ENCODE measurements at regions not wholly inside any gene's neighbourhood (a gene's known extent, or its start where the extent isn't known, plus 50 kb on each side); places are given as distances from the start of the nearest gene placed in this dataset.

- peak; percentile 20 for DNase-seq
Observed at GRCh38 chr21:16676391-16676790, 836.5 kb upstream of the CXADR start.

GRCh38 chr21:16678429-16679160 is 834.2 kb upstream of the CXADR start:
- DNase-seq = no peak

- no peak for DNase-seq
Observed at GRCh38 chr21:16695074-16695473, 817.8 kb upstream of the CXADR start.

GRCh38 chr21:16707274-16707673 is 805.6 kb upstream of the CXADR start:
- no peak for DNase-seq

GRCh38 chr21:16708101-16708835 is 804.6 kb upstream of the CXADR start:
- DNase-seq = peak; percentile 66

GRCh38 chr21:16709866-16710550 is 802.8 kb upstream of the CXADR start:
- peak; percentile 53 for DNase-seq

- DNase-seq = no peak
Observed at GRCh38 chr21:16711757-16712156, 801.1 kb upstream of the CXADR start.

- peak; percentile 7 for DNase-seq
Observed at GRCh38 chr21:16713331-16714117, 799.3 kb upstream of the CXADR start.

- no peak for DNase-seq
Observed at GRCh38 chr21:16740511-16740910, 772.3 kb upstream of the CXADR start.

GRCh38 chr21:16741141-16741665 is 771.6 kb upstream of the CXADR start:
- peak; percentile 8 for DNase-seq

GRCh38 chr21:16742131-16742641 is 770.7 kb upstream of the CXADR start:
- DNase-seq = no peak

- DNase-seq = no peak
Observed at GRCh38 chr21:16742741-16743140, 770.1 kb upstream of the CXADR start.

- no peak for DNase-seq
Observed at GRCh38 chr21:16743317-16743716, 769.5 kb upstream of the CXADR start.

- DNase-seq = no peak
Observed at GRCh38 chr21:16750926-16751325, 761.9 kb upstream of the CXADR start.

GRCh38 chr21:16751695-16752474 is 761.0 kb upstream of the CXADR start:
- no peak for DNase-seq

- no peak for DNase-seq
Observed at GRCh38 chr21:16752475-16752857, 760.4 kb upstream of the CXADR start.

GRCh38 chr21:16755061-16755460 is 757.8 kb upstream of the CXADR start:
- DNase-seq = no peak

- no peak for DNase-seq
Observed at GRCh38 chr21:16767201-16767600, 745.6 kb upstream of the CXADR start.

- no peak for DNase-seq
Observed at GRCh38 chr21:16768096-16768495, 744.7 kb upstream of the CXADR start.

GRCh38 chr21:16770266-16770665 is 742.6 kb upstream of the CXADR start:
- DNase-seq = peak; percentile 79

- DNase-seq = peak; percentile 76
Observed at GRCh38 chr21:16773206-16773605, 739.6 kb upstream of the CXADR start.
